Left lung (tissue), 4 donors: ENCODE measurements at regions not wholly inside any gene's neighbourhood (a gene's known extent, or its start where the extent isn't known, plus 50 kb on each side); places are given as distances from the start of the nearest gene placed in this dataset.

Experiments
- ATAC-seq: fragments of 200-7000 bp; cut with Tn5 transposase; one replicate; pipeline ENCODE4 v1.9.1; 2020; ENCODE audit warnings: moderate library complexity
- DNase-seq, 4 donors: peaks; one replicate each; pipeline ENCODE4 v3.0.0-alpha.2; 2013 to 2020
- H3K27ac ChIP-seq, 2 donors: fragments of 200-600 bp; sonication (generic) in 1 of 2; one replicate each; pipeline versions ENCODE4 v1.5.0 to v1.8.0; 2020 to 2021
- H3K27me3 ChIP-seq, 2 donors: fragments of 200-600 bp; sonication (generic) in 1 of 2; one replicate each; pipeline versions ENCODE4 v1.5.0 to v1.8.0; 2020 to 2021
- H3K36me3 ChIP-seq, 2 donors: fragments of 200-600 bp; sonication (generic) in 1 of 2; one replicate each; pipeline versions ENCODE4 v1.5.0 to v1.8.0; 2020 to 2021
- H3K4me1 ChIP-seq, 2 donors: fragments of 200-600 bp; one replicate each; pipeline ENCODE4 v1.8.0; 2021
- H3K4me3 ChIP-seq, 2 donors: fragments of 200-600 bp; sonication (generic) in 1 of 2; one replicate each; pipeline versions ENCODE4 v1.5.0 to v1.8.0; 2020 to 2021; ENCODE audit warnings: mild to moderate bottlenecking in 1 of 2
- H3K9me3 ChIP-seq, 2 donors: fragments of 200-600 bp; sonication (generic) in 1 of 2; one replicate each; pipeline versions ENCODE4 v1.5.0 to v1.8.0; 2020 to 2021
- CTCF ChIP-seq, 2 donors: fragments of 200-600 bp; sonication (generic) in 1 of 2; IDR thresholded peaks; one replicate each; pipeline versions ENCODE4 v1.5.0 to v1.8.0; 2021; ENCODE audit warnings: antibody characterized with exemption in 2 of 2
- intact Hi-C, 2 donors: fragments of 100-400 bp; cut with DNase I; formaldehyde crosslinking; loops; one replicate each; pipeline versions ENCODE4 v1.11.2 to v1.14.2; 2022
- donor health status: DM: no; HTN: yes; CAD: no.
- donor health status: DM: no; HTN: no; CAD: no.

- no peaks in the 10 kb centered on the region for H3K4me1 ChIP-seq
- H3K27ac ChIP-seq, result no peak overlapping the region
- DNase-seq, result no peak
- intact Hi-C loops, result no loop called here
- ATAC-seq, result no peak
- no peak overlapping the region for H3K4me3 ChIP-seq
- no peaks in the 10 kb centered on the region for H3K27me3 ChIP-seq
- no peak for TF ChIP-seq CTCF (IDR thresholded peaks at IDR 0.05)
- H3K9me3 ChIP-seq, result peaks cover 0 to 8% of the 10 kb centered on the region in 2 donors
- H3K36me3 ChIP-seq, result no peaks in the 10 kb centered on the region
Observed at GRCh38 chr4:97235521-97235920, 907.8 kb downstream of the STPG2 start.

- Histone ChIP-seq H3K27ac (no peak overlapping the region), H3K4me3 (no peak overlapping the region), H3K36me3 (no peaks in the 10 kb centered on the region), H3K27me3 (no peaks in the 10 kb centered on the region), H3K9me3 (peaks cover 0 to 2% of the 10 kb centered on the region in 2 donors), H3K4me1 (no peaks in the 10 kb centered on the region)
- intact Hi-C loops, result no loop called here
- DNase-seq (no peak), ATAC-seq (no peak)
- TF ChIP-seq CTCF (IDR thresholded peaks at IDR 0.05), result no peak
Observed at GRCh38 chr4:97238956-97239666, 904.2 kb downstream of the STPG2 start.

- intact Hi-C loops, result no loop called here
- no peak for DNase-seq
- TF ChIP-seq CTCF (IDR thresholded peaks at IDR 0.05), result no peak
- Histone ChIP-seq H3K4me3 (no peak overlapping the region), H3K27ac (no peak overlapping the region), H3K36me3 (no peaks in the 10 kb centered on the region), H3K9me3 (peaks cover 0 to 2% of the 10 kb centered on the region in 2 donors), H3K4me1 (no peaks in the 10 kb centered on the region), H3K27me3 (no peaks in the 10 kb centered on the region)
- ATAC-seq, result no peak
Observed at GRCh38 chr4:97239667-97239997, 903.6 kb downstream of the STPG2 start.

- H3K27ac ChIP-seq, result no peak overlapping the region
- DNase-seq (no peak), ATAC-seq (no peak)
- intact Hi-C loops, result no loop called here
- no peak overlapping the region for H3K4me3 ChIP-seq
- H3K36me3 ChIP-seq, result no peaks in the 10 kb centered on the region
- peaks cover 0 to 12% of the 10 kb centered on the region in 2 donors for H3K9me3 ChIP-seq
- no peaks in the 10 kb centered on the region for H3K27me3 ChIP-seq
- no peak for TF ChIP-seq CTCF (IDR thresholded peaks at IDR 0.05)
- no peaks in the 10 kb centered on the region for H3K4me1 ChIP-seq
Observed at GRCh38 chr4:97252615-97253154, 890.6 kb downstream of the STPG2 start.

- Histone ChIP-seq H3K27me3 (no peaks in the 10 kb centered on the region), H3K36me3 (no peaks in the 10 kb centered on the region), H3K9me3 (peaks cover 0 to 3% of the 10 kb centered on the region in 2 donors), H3K27ac (no peak overlapping the region), H3K4me3 (no peak overlapping the region), H3K4me1 (no peaks in the 10 kb centered on the region)
- DNase-seq, result no peak
- no peak for ATAC-seq
- intact Hi-C loops, result no loop called here
- no peak for TF ChIP-seq CTCF (IDR thresholded peaks at IDR 0.05)
Observed at GRCh38 chr4:97262769-97263168, 880.5 kb downstream of the STPG2 start.
